NCI-H1105 (cell line): ENCODE measurements at regions not wholly inside any gene's neighbourhood (a gene's known extent, or its start where the extent isn't known, plus 50 kb on each side); places are given as distances from the start of the nearest gene placed in this dataset.

Experiments
- DNase-seq: peaks from one replicate; lab custom pipeline; 2025; lab: John Stamatoyannopoulos, UW

DNA sequence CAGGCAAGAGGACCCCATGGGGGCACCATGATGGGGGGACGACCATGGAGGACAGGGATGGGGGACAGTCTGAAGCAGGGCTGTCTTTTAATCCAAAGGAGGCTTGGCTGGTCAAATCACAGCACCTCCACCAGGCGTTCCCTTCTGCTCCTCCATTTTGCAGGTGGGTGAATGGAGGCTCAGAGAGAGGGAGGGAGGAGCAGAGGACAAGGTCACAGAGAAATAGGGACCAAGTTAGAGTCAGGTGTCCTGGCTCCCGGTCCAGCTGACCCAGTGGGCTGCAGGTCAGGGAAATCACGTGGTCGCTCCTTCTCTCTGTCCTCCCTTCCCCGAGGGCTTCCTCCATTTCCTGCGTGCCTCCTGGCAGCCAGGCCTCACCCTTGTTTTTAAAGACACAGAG, 156.4 kb upstream of the SMIM23 start:
- no peak for DNase-seq

DNA sequence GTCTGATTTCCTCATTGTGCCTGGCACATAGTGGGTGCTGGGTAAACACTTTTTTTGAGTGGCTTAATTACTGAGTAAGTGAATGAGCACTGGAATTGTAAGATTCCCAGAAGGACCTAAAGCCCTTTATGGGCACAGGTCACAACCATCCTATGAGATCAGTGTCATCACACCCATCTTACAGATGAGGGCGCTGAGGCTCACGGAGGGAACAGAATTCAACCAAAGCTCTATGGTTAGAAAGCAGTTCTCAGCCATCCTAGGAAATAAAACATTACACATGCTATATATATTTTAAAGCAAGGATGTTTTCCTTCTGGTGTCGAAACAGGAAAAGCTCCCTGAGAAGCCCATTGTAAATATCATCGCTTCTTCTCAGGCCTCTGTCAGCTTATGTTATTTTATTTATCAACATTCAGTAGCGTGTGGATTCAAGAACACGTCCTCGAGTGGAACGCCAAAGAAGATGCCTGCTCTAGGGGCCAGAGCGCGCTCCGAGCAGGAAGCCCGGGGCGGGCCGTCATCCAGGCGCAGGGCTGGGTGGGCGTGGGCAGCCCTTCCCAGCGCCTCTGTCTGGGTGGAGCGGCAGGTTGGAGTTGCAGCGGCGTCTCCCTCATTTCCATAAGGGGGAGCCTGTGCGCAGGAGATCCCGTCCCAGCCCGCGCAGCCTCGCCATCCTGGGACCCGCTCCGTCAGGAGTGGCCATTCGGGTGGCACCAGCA, 155.8 kb upstream of the SMIM23 start:
- DNase-seq: no peak

DNA sequence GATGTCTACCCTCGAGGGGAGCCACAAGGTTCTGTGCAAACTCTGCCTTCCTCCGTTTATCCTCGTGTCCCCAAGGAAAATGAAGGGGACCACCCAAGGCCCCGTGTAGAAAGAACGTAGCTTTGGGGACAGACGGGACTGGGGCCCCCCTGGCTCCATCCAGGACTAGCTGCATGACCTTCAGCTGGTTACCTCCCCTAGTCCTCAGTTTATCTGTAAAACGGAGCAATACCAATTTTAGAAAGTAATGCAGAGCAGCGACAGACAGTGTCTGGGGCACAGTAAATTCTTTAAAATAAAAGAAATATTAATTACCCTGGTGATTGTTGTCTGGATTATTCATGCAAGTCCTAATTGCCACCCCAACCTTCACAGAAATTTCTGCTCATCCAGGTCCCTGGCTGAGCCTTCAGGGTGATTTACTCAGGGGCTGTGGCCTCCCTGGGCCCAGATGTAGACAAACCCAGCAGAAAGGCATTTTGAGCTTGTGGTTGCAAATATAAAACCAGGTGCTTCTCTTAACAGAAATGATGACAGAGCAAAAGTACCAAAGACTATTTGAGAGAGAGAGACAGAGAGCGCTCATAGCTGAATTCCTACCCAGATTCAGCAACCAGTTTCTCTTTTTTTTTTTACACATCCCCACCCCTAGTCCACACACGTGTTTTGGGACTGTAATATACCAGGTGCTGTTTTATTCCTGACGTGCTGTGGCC, 155.1 kb upstream of the SMIM23 start:
- no peak for DNase-seq

DNA sequence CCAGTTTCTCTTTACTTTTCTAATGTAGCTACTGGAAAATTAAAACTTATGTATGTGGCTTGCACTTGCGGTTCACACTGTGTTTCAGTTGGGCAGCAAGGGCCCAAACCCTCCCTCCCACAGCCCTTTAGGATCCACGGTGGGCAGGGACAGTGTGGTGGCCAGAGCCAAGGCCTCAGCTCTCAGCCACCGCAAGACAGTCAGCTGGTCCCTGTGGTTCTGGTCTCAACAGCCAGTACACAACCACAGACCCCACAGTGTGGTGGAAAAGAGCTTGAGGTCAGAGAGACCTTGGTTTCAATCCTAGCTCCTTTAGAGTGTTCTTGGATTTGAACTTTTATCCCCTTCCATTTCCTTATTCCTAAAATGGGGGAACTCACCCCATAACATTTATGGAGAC, 153.0 kb upstream of the SMIM23 start:
- no peak for DNase-seq

DNA sequence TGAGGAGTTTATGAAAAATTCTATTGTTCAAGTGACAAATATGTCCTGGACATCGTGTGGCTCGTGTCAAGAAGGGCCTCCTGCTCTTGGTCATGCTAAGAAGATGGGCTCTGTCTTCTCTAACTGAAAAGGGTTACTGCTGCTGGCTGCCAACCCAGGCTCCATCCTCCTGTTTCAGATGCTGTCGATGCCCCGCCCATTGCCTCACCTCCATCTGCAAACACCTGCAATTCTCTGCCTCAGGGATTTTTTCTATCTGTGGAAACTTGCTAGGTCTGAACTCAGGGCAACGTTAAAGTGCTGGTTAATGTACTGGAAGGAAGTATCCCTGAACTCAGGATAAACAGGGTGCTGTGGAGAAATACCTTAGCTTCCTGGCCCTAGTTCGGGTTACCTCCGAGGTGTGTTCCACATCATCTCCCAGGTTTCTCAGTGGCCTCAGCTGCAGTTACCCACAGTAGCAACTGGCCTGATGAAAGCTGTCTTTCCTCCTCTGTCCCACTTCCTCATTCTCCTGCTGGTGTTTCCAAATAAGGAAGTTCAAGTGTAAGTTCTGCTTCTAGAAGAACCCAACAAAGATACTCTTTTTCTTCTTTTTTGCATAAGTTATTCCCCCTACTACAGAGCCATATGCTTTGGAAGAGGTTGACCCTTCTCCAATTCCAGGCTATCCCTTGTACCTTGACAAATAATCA, 151.7 kb upstream of the SMIM23 start:
- no peak for DNase-seq

DNA sequence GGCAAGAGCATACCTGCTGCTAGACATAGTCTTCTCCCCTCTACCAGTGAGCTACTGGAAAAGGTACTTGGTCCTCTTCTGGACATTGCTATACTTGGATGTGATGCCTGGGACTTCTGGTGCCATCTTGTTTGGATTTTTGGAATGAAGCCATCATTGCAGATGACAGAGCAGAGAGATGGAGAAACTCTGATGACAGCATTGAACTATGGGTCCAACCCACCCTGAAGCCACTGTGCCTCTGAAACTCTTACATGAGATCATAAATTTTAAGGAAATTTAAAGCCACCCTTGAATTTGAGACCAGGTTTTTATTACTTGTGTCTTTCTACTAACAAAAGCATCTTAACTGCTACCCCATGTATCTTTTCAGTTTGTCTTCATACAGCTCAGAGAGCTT, 151.1 kb upstream of the SMIM23 start:
- DNase-seq: no peak

DNA sequence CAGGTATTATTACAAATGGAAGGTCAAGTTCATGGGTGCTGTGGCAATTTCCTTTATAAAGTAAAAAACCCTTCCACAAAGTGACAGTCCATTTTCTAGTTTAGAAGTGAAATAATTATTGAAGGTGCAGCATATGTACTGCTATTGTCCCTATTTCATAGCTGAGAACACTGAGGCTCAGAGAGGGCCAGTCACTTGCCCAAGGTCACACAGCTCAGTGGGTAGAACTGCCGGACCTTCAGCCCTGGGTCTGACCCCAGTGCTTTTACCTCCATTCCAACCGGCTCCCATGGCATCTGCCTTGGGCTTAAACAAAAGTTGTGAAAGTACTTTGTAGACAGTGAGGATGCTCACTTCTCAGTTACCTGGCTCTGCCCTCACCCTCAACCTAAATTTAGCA, 150.6 kb upstream of the SMIM23 start:
- no peak for DNase-seq

DNA sequence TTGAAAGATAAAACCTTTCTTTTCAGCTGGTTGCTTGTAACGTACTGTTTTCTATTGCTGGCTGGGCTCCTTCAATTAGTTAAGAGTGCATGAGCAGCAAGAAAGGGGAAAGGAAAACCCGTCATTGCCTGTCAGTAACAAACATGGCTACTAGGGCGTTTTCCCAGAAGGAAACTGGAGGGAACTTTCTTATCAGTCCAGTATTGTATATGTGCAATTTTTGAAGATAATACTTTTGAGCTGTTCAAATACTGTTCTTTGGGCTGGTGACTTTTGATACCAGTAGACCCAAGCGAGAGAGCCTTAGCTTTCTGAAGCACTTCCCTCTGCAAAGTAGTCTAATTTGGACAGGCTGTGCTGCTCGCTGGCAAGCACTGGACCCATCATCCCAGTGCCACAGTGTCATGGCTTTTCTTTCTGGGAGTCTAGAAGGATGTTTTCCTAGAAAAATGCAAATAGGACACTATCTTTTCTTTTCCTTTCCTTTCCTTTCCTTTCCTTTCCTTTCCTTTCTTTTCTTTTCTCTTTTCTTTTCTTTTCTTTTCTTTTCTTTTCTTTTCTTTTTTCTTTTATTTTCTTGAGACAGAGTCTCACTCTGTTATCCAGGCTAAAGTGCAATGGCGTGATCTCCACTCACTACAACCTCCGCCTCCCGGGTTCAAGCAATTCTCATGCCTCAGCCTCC, 149.9 kb upstream of the SMIM23 start:
- no peak for DNase-seq

DNA sequence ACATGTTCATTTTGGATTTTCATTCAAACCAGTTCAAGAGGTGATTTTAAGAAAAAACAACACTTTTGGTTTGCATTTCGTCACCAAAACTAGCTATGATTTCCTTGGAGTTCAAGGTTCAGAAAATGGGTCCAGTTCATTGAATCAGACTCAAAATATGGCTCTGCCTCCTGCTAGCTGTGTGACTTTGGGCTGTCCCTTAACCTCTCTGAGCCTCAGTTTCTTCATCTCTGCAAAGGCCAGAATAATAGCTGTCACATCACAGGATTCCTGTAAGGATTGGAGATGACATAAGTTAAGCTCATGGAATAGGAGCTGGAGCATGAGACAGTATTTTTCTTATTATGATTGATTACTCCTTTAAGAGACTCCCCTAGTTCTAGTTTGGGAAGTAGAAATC, 147.8 kb upstream of the SMIM23 start:
- DNase-seq: no peak

DNA sequence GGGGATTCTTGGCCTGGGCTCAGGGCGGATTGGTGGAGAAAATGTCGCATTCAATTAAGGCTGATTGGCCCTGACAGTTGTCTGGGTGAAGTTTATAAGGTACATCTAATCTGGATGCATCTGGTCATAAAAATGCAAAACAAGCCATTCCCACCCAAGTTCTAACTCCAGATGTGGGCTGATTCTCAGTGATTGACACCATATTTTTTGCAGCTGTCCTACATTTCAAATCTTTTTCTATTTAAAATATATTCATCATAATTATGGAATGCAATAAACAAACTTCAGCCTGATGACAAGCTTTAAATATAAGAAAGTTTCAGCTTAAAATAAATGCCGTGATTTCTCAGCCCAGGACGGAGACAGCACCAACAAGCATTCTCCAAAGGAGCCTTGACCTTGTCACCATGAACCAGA, 146.4 kb upstream of the SMIM23 start:
- DNase-seq: no peak

DNA sequence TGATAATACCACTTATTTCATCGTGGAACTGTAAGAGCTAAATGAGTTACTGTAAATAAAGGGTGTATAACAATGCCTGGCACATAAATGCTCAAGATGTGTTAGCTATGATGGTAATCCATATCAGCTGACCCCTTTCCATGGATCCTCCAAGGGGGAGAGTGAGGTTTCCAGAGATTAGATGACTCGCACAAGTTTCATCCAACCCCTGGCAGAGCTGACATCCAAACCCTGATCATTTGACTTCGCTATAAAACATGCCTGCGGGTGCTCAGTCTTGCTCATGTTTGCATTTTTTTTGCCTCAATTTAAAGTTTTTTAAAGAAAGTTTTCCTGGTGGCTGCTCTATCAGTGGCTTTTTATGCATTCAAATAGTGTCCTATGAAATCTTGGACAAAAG, 145.7 kb upstream of the SMIM23 start:
- no peak for DNase-seq

DNA sequence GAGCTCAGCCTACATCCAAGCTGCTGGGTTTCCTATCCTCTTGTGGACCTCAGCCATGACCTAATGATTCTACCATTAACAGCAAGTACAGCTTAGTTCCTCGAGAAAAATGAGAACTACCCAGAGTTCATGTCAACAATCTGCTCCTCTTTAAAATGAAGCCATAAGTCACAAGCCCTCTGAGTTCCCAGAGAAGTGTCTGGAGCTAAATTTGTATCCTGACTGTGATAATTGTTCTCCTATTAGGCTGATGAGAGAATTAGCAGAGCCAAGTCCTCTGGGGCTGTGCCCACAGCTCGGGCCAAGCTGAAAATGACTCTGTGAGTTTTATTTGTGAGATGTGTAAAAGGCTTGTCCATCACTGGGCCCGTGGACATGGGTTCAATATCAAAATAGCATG, 145.1 kb upstream of the SMIM23 start:
- no peak for DNase-seq

DNA sequence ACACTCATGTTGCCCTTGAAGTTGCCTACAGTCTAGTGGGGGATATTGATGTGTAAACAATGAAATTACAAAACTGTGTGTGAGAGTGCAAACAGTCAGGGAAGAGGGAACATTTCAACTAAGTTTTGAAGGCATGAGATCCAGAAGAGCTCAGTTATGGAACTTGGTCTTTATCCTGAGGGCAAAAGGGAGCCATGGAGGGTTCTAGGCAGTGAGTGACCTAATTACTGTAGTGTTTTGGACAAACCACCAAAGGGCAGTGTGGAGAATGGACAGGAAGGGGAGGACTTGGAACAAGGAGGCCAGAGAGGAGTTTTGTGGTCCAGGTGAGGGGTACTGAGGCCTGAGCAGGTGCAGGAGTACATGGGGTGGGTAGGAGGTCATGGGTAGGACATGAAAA, 143.7 kb upstream of the SMIM23 start:
- DNase-seq: no peak

DNA sequence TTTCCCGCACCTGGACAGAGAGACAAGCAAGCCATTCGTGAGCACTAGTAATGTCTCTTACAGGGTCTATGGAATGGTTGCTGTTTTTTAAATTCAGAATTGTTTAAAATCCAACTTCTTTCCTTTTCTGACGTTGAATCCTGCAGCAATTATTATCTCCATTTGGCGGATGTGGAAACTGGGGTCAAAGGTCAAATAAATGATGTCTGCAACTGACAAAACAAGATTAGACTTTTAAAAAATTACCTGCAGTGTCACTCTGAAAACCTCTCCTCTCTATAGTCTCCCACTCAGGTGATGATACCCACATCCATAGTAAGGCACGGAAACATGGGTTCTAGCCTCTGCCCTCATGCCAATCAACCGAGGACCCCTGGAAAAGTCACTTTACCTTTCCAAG, 142.7 kb upstream of the SMIM23 start:
- DNase-seq: no peak

DNA sequence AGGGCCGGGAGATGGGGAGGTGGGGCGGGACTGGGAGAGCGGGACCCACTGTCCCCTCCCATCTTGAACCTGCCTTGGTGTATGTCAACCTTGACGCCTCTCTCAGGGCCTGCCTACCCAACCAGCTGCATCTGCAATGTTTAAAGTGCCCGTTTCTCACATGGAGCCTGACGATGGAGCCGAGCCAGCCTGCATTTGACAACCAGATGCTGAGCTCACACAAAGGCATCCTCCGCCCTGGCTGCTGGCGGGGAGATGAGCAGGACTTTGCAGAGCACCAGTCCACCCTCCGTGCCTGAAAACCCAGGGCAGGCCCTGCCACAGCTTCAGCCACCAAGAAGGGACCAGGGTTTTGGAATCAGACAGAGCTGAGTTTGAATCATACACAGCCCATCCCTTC, 141.1 kb upstream of the SMIM23 start:
- DNase-seq: no peak

DNA sequence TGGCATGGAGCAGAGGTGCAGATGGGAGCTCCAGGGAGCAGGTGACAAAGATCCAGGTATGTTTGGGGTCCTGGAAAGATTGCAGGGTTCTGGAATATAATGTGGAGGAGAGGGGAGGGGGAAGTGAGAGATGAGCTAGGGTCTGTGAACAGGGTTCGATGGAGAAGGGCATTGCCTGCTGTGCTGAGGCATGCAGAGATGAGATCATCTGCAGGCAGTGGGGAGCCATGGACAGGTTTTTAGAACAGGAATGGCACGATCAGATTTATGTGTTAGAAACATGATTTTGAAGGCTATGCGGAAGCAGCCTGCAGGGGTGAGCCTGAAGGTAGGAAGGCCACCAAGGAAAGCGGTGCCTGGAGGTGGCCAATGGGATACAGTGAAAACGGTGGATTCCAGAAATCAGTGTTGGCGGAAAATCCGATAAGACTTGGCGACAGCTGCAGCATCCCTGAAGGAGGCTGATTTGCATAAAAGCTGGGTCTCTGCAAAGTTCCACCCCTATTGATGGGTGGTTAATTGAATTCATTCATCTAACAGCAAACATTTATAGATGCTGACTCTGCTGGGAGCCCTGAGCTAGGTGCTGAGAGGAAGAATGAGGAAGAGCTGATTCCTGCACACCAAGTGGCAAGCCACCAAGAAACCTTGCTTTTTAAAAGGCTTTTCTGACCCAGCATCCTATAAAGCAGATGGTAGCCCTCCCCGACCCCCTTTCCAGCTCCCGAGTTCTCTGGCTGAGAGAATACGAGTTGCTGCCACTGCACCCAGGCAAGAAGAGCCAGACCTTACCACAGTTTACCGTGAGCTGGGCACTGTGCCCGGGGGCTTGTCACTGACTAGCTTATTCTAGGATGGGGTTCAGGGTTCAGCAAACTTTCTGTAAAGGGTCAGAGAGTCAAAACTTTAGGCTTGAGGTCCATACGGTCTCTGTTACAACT, 139.2 kb upstream of the SMIM23 start:
- DNase-seq: no peak

DNA sequence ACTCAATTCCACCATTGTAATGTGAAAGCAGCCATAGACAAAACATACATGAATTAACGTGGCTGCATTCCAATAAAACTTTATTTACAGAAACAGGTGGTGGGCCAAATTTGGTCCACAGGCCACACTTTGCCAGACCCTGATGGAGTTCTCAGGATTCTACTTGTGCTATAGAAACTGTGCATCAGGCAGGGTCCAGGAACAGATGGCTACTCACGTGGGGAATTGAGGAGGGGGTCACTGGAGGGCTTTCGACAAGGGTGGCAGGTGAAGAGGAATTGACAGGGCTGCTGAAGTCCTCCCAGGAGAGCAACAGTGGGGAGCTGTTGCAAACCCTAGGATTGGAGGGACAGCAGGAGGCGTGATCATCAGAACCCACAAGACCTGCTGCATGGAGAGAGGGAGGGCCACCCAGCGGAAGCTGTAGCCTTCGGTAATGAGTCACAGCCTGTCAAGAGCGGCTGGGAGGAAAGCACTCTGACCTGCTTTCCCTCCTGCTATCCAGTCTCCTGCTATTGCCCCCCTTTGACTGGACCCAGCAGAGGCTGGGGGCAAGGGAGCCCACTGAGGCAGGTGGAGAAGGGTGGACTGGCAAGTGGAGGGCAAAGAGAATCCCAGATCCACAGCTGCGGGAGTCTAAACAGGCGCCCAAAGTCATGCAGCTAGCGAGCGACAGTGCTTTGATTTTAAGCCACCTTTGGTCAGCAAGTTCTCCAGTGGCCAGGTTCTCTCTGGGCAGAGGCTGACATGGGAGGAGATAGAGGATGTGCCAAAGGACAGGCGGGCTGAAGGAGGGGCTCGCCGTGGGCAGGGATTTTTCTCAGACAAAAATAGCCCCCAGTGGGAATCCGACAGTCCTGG, 138.3 kb upstream of the SMIM23 start:
- DNase-seq: no peak

DNA sequence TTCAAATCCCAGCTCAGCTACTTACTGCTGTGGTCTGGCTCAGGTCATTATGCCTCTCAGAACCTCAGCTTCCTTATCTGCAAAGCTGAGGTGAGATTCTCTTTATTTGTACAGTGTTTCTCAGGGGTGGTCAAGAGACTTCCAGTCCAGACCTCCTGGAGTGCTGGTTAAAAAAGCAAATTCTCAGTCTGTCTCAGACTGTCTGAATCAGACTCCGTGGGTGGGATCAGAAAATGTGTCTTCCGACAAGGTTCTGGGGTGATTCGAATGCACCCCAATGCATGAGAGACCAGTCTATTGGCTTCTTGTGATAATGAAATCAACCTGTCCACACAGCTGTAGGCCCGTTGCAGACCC, 137.7 kb upstream of the SMIM23 start:
- no peak for DNase-seq

DNA sequence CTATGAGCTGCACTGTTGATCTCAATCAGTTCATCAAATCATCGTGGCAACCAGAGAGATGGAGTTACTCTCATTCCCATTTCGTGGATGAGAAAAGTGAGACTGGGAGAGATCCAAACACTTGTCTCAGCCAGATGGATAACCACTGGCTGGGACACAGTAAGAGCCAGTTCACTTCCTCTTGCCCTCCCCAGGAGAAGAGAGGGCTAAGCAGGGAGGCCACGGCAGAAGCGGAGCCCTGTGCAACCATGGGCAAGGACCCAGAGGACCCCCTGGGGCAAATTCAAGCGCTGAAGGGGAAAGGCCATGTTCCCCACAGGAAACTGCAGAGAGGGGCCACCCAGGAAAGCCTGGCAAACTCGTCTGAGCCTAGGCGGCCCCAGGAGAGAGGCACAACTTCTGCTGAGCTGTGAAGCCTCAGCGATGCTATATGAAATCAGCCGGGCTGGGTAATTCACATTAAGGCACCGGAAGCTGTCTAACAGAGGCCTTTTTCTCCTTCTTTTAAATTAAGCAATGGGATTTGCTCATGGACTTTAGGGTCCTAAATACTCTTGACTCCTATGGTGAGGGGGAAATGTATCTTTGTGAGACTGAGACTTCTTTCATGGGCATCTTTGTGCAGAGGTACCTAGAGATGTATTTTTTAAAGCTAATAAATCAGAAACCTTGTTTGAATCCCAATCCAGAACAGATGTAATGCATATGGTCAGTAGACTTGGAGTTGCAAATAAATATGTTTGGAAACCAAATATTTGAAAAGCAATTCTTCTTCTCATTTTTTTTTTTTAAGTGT, 137.1 kb upstream of the SMIM23 start:
- DNase-seq: no peak

DNA sequence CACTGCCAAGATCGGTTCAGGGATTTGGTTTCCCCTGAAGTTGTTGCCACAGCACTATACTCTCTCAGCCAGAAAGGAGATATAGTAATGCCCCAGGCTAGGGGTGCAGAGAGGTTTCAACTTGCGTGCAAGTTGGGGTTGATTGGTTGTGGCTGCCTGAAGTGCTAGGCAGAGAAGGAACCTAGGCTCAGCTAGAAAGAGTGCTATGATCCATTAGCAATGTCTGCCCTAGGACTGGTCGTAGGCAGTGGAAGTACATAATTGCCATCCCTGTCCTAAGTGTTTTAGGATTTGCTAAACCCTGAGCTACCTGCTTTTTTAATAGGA, 136.6 kb upstream of the SMIM23 start:
- DNase-seq: no peak
